Colonic mucosa (tissue), 4 donors: ENCODE measurements at regions not wholly inside any gene's neighbourhood (a gene's known extent, or its start where the extent isn't known, plus 50 kb on each side); places are given as distances from the start of the nearest gene placed in this dataset.

Experiments used
- DNase-seq: peaks from one replicate; pipeline ENCODE4 v3.0.0-alpha.2; 2020
- H3K27ac ChIP-seq: fragments of 200-600 bp; one replicate; pipeline ENCODE4 v1.8.0; 2021
- H3K27me3 ChIP-seq: fragments of 200-600 bp; one replicate; pipeline ENCODE4 v1.8.0; 2021
- H3K36me3 ChIP-seq: fragments of 200-600 bp; one replicate; pipeline ENCODE4 v1.8.0; 2021
- H3K4me1 ChIP-seq: fragments of 200-600 bp; one replicate; pipeline ENCODE4 v1.8.0; 2021; ENCODE audit warnings: mild to moderate bottlenecking
- H3K4me3 ChIP-seq: fragments of 200-600 bp; one replicate; pipeline ENCODE4 v1.8.0; 2021
- H3K9ac ChIP-seq, 2 donors: one replicate each; pipeline ENCODE4 v1.7.0; 2013; ENCODE audit warnings: control low read depth in 2 of 2, low read depth in 2 of 2, low read length in 2 of 2
- H3K9me3 ChIP-seq: fragments of 200-600 bp; one replicate; pipeline ENCODE4 v1.8.0; 2021
- intact Hi-C: fragments of 100-400 bp; cut with DNase I; formaldehyde crosslinking; loops from one replicate; pipeline ENCODE4 v1.14.1; 2022
- TF ChIP-seq, protein P1 (sequence below): fragments of 200-600 bp; IDR thresholded peaks from one replicate; pipeline ENCODE4 v1.8.0; 2022; ENCODE audit warnings: antibody characterized with exemption, mild to moderate bottlenecking
- donor health status: healthy.
- donor health status: DM: no; HTN: no; CAD: no.
- donor health status: DM: no; HTN: no; CAD: no.

- Histone ChIP-seq H3K36me3 (no peaks in the 10 kb centered on the region), H3K4me1 (no peaks in the 10 kb centered on the region), H3K4me3 (no peak overlapping the region), H3K27ac (no peak overlapping the region), H3K9me3 (no peaks in the 10 kb centered on the region), H3K27me3 (no peaks in the 10 kb centered on the region), H3K9ac (no peak overlapping the region)
- no peak for DNase-seq
- TF ChIP-seq, protein P1, sequence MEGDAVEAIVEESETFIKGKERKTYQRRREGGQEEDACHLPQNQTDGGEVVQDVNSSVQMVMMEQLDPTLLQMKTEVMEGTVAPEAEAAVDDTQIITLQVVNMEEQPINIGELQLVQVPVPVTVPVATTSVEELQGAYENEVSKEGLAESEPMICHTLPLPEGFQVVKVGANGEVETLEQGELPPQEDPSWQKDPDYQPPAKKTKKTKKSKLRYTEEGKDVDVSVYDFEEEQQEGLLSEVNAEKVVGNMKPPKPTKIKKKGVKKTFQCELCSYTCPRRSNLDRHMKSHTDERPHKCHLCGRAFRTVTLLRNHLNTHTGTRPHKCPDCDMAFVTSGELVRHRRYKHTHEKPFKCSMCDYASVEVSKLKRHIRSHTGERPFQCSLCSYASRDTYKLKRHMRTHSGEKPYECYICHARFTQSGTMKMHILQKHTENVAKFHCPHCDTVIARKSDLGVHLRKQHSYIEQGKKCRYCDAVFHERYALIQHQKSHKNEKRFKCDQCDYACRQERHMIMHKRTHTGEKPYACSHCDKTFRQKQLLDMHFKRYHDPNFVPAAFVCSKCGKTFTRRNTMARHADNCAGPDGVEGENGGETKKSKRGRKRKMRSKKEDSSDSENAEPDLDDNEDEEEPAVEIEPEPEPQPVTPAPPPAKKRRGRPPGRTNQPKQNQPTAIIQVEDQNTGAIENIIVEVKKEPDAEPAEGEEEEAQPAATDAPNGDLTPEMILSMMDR: no peak
- intact Hi-C loops: no loop called here
These were observed 138.8 kb downstream of the EDN3 start for GRCh38 chr20:59439243-59439642.

DNA sequence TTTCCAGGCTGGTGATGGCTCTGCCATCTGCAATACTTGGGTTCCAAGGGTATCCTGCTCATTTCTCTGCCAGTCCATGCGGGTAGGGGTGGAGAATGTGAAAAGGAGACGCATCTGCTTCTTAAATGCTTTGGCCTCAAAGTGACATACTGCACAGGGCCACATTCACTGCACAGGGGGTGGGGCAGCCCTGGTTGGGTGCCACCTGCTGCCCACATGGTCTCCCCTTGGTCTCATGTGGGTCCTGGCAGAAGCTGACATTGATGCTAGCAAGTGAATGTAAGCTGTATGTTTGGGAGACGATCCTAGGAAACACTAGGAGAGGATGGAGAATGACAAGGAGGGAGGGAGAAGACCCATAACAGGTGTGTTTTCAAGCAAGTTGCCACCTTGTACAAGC is 140.9 kb downstream of the EDN3 start:
- Histone ChIP-seq H3K4me1 (no peaks in the 10 kb centered on the region), H3K9me3 (no peaks in the 10 kb centered on the region), H3K9ac (no peak overlapping the region), H3K27me3 (no peaks in the 10 kb centered on the region), H3K27ac (no peak overlapping the region), H3K4me3 (no peak overlapping the region), H3K36me3 (no peaks in the 10 kb centered on the region)
- TF ChIP-seq, protein P1: no peak
- DNase-seq: no peak
- intact Hi-C loops: no loop called here

DNA sequence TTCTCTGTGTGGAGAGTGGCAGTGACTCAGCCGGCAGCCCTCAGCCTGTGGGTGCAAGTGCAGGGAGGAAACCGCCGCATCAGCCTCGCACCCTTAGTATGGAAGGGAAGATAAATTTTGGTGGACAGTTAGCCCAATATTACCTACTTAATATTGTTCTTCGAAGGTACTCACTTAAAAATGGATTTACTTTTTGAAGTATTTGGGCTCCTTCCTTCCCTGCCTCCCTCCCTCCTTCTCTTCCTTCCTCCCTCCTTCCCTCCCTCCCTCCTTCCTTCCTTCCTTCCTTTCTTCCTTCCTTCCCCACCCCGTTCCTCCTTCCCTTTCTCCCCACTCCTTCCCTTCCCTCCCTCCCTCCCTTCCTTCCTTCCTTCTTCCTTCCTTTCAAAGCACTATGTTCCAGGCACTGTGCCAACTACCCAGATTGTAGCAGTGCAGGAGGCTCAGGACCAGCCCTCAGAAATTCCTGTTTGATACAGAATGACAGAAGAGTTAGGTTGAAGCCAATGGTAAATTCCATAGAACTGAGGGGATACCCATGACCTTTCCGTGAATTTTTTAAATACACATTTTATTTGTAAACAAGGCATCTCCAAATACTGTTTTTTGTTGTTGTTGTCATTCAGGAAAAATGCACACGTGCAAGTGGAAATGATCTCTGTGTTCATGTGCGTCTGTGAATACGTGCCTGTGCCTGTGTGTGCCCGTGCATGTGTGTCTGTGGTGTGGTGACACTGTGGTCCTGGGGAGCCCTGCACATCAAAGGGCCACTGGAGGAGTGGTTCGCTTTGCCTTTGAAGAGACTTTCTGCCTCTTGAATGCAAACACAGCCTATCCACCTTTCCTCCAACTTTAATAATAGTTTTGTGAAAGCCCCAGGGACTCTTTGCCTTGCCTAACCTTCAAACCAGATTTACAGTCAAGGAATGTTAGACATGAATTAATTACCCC is 141.7 kb downstream of the EDN3 start:
- H3K4me3 ChIP-seq: no peak overlapping the region
- H3K27me3 ChIP-seq: no peaks in the 10 kb centered on the region
- no peaks in the 10 kb centered on the region for H3K36me3 ChIP-seq
- H3K4me1 ChIP-seq: no peaks in the 10 kb centered on the region
- intact Hi-C loops: no loop called here
- no peak overlapping the region for H3K27ac ChIP-seq
- no peaks in the 10 kb centered on the region for H3K9me3 ChIP-seq
- TF ChIP-seq, protein P1: no peak
- DNase-seq: no peak
- no peak overlapping the region for H3K9ac ChIP-seq

DNA sequence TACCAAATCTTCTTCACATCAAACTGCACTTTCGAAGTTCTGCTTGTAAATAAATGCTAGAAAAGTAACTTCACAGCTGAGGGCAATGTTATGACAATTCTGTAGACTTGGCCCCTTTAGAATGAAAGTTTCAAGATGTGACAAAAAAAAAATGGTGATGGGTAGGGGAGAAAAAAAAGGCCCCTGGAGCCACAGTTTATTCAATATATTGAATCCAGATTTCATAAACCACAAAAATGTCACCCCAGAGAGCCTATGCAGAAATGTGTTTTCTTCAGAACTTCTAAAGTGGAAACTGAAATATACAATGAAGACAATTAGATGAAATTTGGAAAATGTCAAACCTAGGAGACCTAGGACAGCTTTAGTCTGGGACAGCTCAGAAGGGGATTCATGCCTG is 143.1 kb downstream of the EDN3 start:
- H3K27ac ChIP-seq: no peak overlapping the region
- H3K9me3 ChIP-seq: no peaks in the 10 kb centered on the region
- intact Hi-C loops: no loop called here
- DNase-seq: no peak
- TF ChIP-seq, protein P1: no peak
- H3K36me3 ChIP-seq: no peaks in the 10 kb centered on the region
- H3K9ac ChIP-seq: no peak overlapping the region
- no peak overlapping the region for H3K4me3 ChIP-seq
- no peaks in the 10 kb centered on the region for H3K27me3 ChIP-seq
- no peaks in the 10 kb centered on the region for H3K4me1 ChIP-seq

GRCh38 chr20:59446376-59446775 is 146.0 kb downstream of the EDN3 start:
- Histone ChIP-seq H3K4me1 (no peaks in the 10 kb centered on the region), H3K27ac (no peak overlapping the region), H3K27me3 (no peaks in the 10 kb centered on the region), H3K9ac (no peak overlapping the region), H3K4me3 (no peak overlapping the region), H3K9me3 (no peaks in the 10 kb centered on the region), H3K36me3 (no peaks in the 10 kb centered on the region)
- TF ChIP-seq, protein P1: no peak
- no peak for DNase-seq
- intact Hi-C loops: no loop called here
